Parathyroid adenoma (tissue), 2 donors: ENCODE measurements at regions not wholly inside any gene's neighbourhood (a gene's known extent, or its start where the extent isn't known, plus 50 kb on each side); places are given as distances from the start of the nearest gene placed in this dataset.
"Not testable (repeated sequence)": the region's sequence is repeated elsewhere in the genome, so short reads cannot be mapped to it uniquely, and the experiment has no call there.

ENCODE experiments used
- H2AFZ ChIP-seq: fragments of 300-600 bp; sonication (generic); one replicate; pipeline ENCODE4 v1.7.0; 2017; ENCODE audit warnings: antibody characterized with exemption, mild to moderate bottlenecking
- H3K27ac ChIP-seq: fragments of 300-600 bp; sonication (generic); one replicate; pipeline ENCODE4 v1.7.0; 2017
- H3K27me3 ChIP-seq: fragments of 300-600 bp; sonication (generic); one replicate; pipeline ENCODE4 v1.7.0; 2017; ENCODE audit warnings: low read length; ENCODE audit not compliant: control insufficient read depth, insufficient read depth
- H3K36me3 ChIP-seq: fragments of 300-600 bp; sonication (generic); one replicate; pipeline ENCODE4 v1.7.0; 2017; ENCODE audit warnings: low read length; ENCODE audit not compliant: control insufficient read depth, insufficient read depth
- H3K4me1 ChIP-seq: fragments of 300-600 bp; sonication (generic); one replicate; pipeline ENCODE4 v1.7.0; 2017; ENCODE audit warnings: control low read depth
- H3K4me2 ChIP-seq: fragments of 300-600 bp; sonication (generic); one replicate; pipeline ENCODE4 v1.7.0; 2017; ENCODE audit warnings: low read length
- H3K4me3 ChIP-seq: fragments of 300-600 bp; sonication (generic); one replicate; pipeline ENCODE4 v1.7.0; 2017; ENCODE audit warnings: low read depth, low read length
- H3K79me2 ChIP-seq: fragments of 300-600 bp; sonication (generic); one replicate; pipeline ENCODE4 v1.7.0; 2017; ENCODE audit warnings: control low read depth
- H3K9ac ChIP-seq: fragments of 300-600 bp; sonication (generic); one replicate; pipeline ENCODE4 v1.7.0; 2017; ENCODE audit warnings: mild to moderate bottlenecking
- H3K9me3 ChIP-seq: fragments of 300-600 bp; sonication (generic); one replicate; pipeline ENCODE4 v1.7.0; 2017; ENCODE audit warnings: low read length; ENCODE audit not compliant: control insufficient read depth
- TF ChIP-seq, protein P1 (sequence below): fragments of 300-600 bp; sonication (generic); IDR thresholded peaks from one replicate; pipeline ENCODE4 v1.7.0; 2017; ENCODE audit warnings: antibody characterized with exemption, mild to moderate bottlenecking
- donor health status: primary hyperparathyroidism.

DNA sequence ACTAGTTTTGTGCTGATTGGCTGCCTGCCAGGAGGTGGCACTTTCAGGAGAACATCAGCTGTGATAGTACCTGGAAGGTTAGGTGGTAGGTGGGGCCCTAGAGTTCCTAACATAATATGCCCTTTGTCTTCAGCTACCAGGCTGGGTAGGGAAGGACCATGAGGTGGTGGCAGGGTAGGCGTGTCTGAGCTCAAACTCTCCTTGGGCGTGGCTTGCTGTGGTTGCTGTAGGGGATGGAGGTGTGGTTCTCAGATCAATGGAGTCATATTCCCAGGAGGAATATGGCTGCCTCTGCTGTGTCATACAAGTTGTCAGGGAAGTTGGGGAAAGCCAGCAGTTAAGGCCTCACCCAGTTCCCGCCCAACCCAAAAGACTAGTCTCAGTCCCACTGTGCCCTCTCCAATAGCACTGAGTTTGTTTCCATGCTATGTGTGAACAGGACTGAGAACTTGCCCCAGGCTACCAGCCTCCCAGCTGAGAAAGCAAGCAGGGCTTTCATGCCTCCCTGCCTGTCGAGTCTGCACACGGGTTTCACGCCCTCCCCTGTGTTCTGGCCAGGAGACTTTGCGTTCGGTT, 107.7 kb downstream of the CHCHD4 start:
- Histone ChIP-seq H3K9me3 (no peaks in the 10 kb centered on the region), H3K4me3 (no peak overlapping the region), H3K4me2 (no peak overlapping the region), H3K79me2 (no peaks in the 10 kb centered on the region), H3K27me3 (no peaks in the 10 kb centered on the region), H3K9ac (no peak overlapping the region), H3K27ac (no peak overlapping the region), H3K36me3 (no peaks in the 10 kb centered on the region), H2AFZ (no peak overlapping the region), H3K4me1 (no peaks in the 10 kb centered on the region)
- TF ChIP-seq, protein P1, sequence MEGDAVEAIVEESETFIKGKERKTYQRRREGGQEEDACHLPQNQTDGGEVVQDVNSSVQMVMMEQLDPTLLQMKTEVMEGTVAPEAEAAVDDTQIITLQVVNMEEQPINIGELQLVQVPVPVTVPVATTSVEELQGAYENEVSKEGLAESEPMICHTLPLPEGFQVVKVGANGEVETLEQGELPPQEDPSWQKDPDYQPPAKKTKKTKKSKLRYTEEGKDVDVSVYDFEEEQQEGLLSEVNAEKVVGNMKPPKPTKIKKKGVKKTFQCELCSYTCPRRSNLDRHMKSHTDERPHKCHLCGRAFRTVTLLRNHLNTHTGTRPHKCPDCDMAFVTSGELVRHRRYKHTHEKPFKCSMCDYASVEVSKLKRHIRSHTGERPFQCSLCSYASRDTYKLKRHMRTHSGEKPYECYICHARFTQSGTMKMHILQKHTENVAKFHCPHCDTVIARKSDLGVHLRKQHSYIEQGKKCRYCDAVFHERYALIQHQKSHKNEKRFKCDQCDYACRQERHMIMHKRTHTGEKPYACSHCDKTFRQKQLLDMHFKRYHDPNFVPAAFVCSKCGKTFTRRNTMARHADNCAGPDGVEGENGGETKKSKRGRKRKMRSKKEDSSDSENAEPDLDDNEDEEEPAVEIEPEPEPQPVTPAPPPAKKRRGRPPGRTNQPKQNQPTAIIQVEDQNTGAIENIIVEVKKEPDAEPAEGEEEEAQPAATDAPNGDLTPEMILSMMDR, result no peak

DNA sequence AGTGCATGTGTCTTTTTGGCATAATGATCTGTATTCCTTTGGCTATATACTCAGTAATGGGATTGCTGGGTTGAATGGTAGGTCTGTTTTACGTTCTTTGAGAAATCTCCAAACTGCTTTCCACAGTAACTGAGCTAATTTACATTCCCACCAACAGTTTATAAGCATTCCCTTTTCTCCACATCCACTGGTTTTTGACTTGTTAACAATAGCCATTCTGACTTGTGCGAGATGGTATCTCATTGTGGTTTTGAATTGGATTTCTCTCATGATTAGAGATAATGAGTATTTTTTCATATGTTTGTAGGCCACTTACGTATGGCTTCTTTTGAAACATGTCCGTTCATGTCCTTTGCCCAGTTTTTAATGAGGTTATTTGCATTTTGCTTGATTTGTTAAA, 117.7 kb downstream of the CHCHD4 start:
- no peak overlapping the region for H3K9ac ChIP-seq
- H3K4me2 ChIP-seq, result no peak overlapping the region
- H3K4me3 ChIP-seq, result no peak overlapping the region
- H3K9me3 ChIP-seq, result no peaks in the 10 kb centered on the region
- no peak overlapping the region for H3K27ac ChIP-seq
- H3K36me3 ChIP-seq, result no peaks in the 10 kb centered on the region
- TF ChIP-seq, protein P1, result no peak
- H2AFZ ChIP-seq, result no peak overlapping the region
- H3K4me1 ChIP-seq, result no peaks in the 10 kb centered on the region
- no peaks in the 10 kb centered on the region for H3K79me2 ChIP-seq
- no peaks in the 10 kb centered on the region for H3K27me3 ChIP-seq

DNA sequence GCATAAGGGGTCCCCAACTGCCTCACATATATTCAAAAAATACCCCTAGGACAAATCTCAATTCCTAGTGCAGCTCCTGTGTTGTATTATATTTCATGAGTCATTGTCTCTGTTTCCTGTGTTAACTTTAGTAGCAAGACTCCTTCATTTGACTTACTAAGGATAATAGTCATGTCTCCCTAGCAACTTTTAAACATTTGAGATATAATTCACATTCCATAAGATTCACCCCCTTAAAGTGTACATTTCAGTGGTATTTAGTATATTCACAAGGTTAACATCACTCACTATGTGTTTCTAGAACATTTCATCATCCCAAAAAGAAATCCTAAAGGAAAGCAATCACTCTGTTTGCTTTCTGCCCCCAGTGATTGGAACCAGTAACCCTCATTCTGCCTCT, 121.3 kb upstream of the WNT7A start:
- Histone ChIP-seq H3K27me3 (no peaks in the 10 kb centered on the region), H3K36me3 (no peaks in the 10 kb centered on the region), H3K9me3 (no peaks in the 10 kb centered on the region), H3K4me3 (no peak overlapping the region), H3K9ac (no peak overlapping the region), H3K27ac (no peak overlapping the region), H2AFZ (no peak overlapping the region), H3K4me1 (no peaks in the 10 kb centered on the region), H3K79me2 (no peaks in the 10 kb centered on the region), H3K4me2 (no peak overlapping the region)
- TF ChIP-seq, protein P1, result no peak

DNA sequence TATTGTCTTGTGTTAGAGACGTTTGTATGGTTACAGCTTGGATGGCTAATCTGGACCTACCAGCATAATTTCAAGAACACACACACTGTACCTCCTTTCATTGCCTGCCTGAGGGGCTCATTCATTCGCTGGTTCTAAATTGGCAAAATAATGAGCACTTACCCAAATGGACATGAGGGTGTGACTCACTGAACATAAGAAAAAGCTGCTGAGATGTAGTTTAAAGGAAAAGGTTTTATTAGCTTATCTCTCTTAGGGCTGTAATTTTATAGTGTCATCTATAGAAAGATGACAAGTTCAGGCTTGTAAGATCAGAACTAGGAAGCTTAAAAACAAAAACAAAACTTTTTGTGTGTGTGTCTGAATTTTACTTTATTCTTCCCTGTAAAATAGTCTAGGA, 120.7 kb upstream of the WNT7A start:
- Histone ChIP-seq H2AFZ (no peak overlapping the region), H3K36me3 (no peaks in the 10 kb centered on the region), H3K27me3 (no peaks in the 10 kb centered on the region), H3K9ac (no peak overlapping the region), H3K4me2 (no peak overlapping the region), H3K4me1 (no peaks in the 10 kb centered on the region), H3K79me2 (no peaks in the 10 kb centered on the region), H3K9me3 (no peaks in the 10 kb centered on the region), H3K4me3 (no peak overlapping the region), H3K27ac (no peak overlapping the region)
- TF ChIP-seq, protein P1, result no peak

DNA sequence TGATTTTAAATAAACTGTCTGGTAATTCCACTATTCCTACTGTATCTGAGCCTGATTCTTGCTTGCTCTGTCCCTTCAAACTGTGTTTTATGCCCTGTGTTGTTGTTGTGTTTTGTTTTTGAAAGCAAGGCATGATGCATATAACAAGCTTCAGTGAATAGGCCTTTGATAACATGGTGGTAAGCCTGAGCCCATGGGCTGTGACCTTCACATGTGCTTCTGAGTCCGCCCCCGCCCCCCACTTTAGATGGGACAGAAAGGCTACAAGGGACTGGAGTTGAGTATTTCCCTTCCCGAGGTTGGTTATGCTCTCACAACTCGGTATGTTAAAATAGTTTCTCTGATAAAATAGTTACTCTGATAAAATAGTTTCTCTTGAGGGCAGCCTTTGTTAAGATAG, 119.0 kb upstream of the WNT7A start:
- no peaks in the 10 kb centered on the region for H3K9me3 ChIP-seq
- no peaks in the 10 kb centered on the region for H3K79me2 ChIP-seq
- H3K4me3 ChIP-seq, result no peak overlapping the region
- H3K36me3 ChIP-seq, result no peaks in the 10 kb centered on the region
- H3K4me2 ChIP-seq, result no peak overlapping the region
- no peaks in the 10 kb centered on the region for H3K27me3 ChIP-seq
- TF ChIP-seq, protein P1, result no peak
- no peak overlapping the region for H2AFZ ChIP-seq
- H3K9ac ChIP-seq, result no peak overlapping the region
- no peak overlapping the region for H3K27ac ChIP-seq
- H3K4me1 ChIP-seq, result no peaks in the 10 kb centered on the region

DNA sequence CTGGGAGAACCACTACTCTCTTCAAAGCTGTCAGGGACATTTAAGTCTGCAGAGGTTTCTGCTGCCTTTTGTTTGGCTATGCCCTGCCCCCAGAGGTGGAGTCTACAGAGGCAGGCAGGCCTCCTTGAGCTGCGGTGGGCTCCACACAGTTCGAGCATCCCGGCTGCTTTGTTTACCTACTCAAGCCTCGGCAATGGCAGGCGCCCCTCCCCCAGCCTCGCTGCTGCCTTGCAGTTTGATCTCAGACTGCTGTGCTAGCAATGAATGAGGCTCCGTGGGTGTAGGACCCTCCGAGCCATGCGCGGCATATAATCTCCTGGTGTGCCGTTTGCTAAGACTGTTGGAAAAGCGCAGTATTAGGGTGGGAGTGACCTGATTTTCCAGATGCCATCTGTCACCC, 115.3 kb upstream of the WNT7A start:
- H3K4me2 ChIP-seq, H3K9ac ChIP-seq, H3K27ac ChIP-seq, H3K9me3 ChIP-seq, H3K4me3 ChIP-seq, H3K4me1 ChIP-seq, H3K27me3 ChIP-seq, H3K36me3 ChIP-seq, H2AFZ ChIP-seq, H3K79me2 ChIP-seq: not testable (repeated sequence)

DNA sequence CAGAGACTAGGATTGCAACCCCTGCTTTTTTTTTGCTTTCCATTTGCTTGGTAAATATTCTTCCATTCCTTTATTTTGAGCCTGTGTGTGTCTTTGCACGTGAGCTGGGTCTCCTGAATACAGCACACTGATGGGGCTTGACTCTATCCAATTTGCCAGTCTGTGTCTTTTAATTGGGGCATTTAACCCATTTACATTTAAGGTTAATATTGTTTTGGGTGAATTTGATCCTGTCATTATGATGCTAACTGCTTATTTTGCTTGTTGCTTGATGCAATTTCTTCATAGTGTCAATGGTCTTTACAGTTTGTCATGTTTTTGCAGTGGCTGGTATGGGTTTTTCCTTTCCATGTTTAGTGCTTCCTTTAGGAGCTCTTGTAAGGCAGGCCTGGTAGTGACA, 109.1 kb upstream of the WNT7A start:
- not testable (repeated sequence) for H3K36me3 ChIP-seq, H3K9ac ChIP-seq, H3K9me3 ChIP-seq, H3K4me1 ChIP-seq, H3K4me2 ChIP-seq, H3K27ac ChIP-seq, H2AFZ ChIP-seq, H3K4me3 ChIP-seq, H3K27me3 ChIP-seq, H3K79me2 ChIP-seq
